Astrocyte of the spinal cord (primary cell): ENCODE measurements at regions not wholly inside any gene's neighbourhood (a gene's known extent, or its start where the extent isn't known, plus 50 kb on each side); places are given as distances from the start of the nearest gene placed in this dataset.
A peak's percentile ranks its signal among the peaks of the same experiment; 100 is the strongest.
"Not testable (repeated sequence)": the region's sequence is repeated elsewhere in the genome, so short reads cannot be mapped to it uniquely, and the experiment has no call there.

ENCODE experiments used
- DNase-seq: peaks from one replicate; pipeline ENCODE4 v3.0.0; 2011; ENCODE audit warnings: low read depth, low spot score
- H3K4me3 ChIP-seq: 2 replicates; pipeline ENCODE4 v1.5.1; 2011; ENCODE audit warnings: low read depth, mild to moderate bottlenecking, low read length, moderate library complexity
- CTCF ChIP-seq: IDR thresholded peaks from 2 replicates; pipeline ENCODE4 v1.5.1; 2012; ENCODE audit warnings: low read depth, mild to moderate bottlenecking, low read length, inconsistent platforms
- in situ Hi-C: cut with HindIII; loops from 2 replicates; pipeline ENCODE4 v1.10.0; 2017; ENCODE audit warnings: low sequenced_read_pairs

DNA sequence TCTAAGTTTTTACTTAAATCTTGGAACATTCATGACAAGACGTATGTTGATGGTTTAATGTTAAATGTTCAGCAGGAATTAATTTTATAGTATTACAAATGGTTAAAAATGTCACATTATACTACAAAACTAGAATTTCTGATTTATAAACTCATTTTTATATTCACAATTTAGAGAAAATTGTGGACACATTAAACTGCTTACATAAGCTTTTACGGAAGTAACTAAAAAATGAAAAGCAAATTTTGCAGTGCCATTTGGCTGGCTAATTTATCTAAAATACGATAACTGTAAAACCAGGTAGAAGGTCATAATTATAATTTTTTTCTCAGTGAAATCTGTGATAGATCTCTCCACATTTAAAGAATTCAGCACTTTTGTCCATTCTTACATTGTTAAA, 190.2 kb upstream of the GPC6 start:
- no peak for TF ChIP-seq CTCF
- in situ Hi-C loops: no loop called here
- DNase-seq: no peak
- H3K4me3 ChIP-seq: no peak overlapping the region

DNA sequence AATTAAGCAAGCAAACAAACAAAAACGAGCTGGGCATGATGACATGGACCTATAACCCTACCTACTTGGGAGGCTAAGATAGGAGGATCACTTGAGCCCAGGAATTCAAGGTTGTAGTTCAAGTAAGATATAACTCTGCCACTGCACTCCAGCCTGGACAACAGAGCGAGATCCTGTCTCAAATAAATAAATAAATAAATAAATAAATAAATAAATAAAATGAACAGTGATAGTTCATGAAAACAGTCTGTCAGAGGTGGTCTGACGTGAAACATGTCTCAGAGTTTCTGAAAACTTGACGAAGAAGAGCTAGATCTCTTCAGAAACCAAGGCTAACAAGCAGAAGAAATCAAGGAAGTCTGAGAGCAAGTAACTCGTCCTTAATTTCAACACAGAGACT, 188.8 kb upstream of the GPC6 start:
- in situ Hi-C loops: no loop called here
- no peak for TF ChIP-seq CTCF
- no peak for DNase-seq
- H3K4me3 ChIP-seq: no peak overlapping the region

- DNase-seq: no peak
- H3K4me3 ChIP-seq: no peak overlapping the region
- no peak for TF ChIP-seq CTCF
- in situ Hi-C loops: no loop called here
These were observed 188.4 kb upstream of the GPC6 start for GRCh38 chr13:93038187-93038586.

- H3K4me3 ChIP-seq: no peak overlapping the region
- peak; percentile 82 for DNase-seq
- no peak for TF ChIP-seq CTCF
- in situ Hi-C loops: no loop called here
These were observed 187.5 kb upstream of the GPC6 start for GRCh38 chr13:93039131-93039530.

DNA sequence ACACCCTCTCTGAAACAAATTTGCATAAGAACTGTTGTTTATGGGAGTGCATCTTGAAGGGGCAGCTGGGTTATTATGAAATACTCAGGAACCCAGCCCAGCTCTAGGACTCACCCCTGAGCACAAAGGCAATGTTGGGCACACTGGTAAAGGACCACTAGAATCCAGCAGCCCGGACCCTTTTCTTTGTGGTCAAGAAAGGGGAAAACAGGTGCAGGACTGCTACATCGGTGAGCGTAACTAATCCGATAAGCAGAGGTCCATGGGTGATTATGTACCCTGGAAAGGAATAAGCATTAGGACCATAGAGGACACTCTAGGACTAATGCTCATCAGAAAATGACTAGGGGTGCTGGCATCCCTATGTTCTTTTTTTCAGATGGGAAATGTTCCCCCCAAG, 185.0 kb upstream of the GPC6 start:
- H3K4me3 ChIP-seq, in situ Hi-C loops: not testable (repeated sequence)

GRCh38 chr13:93045836-93046235, 180.8 kb upstream of the GPC6 start:
- in situ Hi-C loops: no loop called here
- no peak overlapping the region for H3K4me3 ChIP-seq
- no peak for TF ChIP-seq CTCF
- peak; percentile 31 for DNase-seq

More for the DNA sequence above, 185.0 kb upstream of the GPC6 start:
- DNase-seq: not testable (repeated sequence)

DNA sequence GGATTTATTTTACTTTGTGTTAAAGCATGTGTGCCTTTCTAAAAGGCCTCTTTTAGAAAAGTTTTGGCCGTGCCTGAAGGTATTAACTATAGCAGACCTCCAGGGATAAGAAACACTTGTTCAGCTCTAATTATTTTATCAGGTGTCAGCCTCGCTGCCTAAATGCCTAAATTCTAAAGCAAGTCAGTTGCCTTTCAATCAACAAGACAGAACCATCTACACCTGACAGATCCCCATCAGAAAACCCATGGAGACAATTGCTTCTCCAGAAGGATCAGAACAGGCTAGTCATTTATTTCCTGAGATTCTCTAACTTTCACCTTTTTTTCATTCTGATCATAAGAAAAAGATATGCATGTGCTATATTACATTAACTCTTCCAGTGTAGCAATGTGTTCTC, 171.4 kb upstream of the GPC6 start:
- H3K4me3 ChIP-seq: no peak overlapping the region
- TF ChIP-seq CTCF: no peak
- no peak for DNase-seq
- in situ Hi-C loops: no loop called here
